GM10248 (cell line): ENCODE measurements at regions not wholly inside any gene's neighbourhood (a gene's known extent, or its start where the extent isn't known, plus 50 kb on each side); places are given as distances from the start of the nearest gene placed in this dataset.

Source experiments
- CTCF ChIA-PET: fragments of 300-600 bp; sonication (Branson Sonifier 250); formaldehyde crosslinking; extraction: SDS; loops from one replicate; lab custom pipeline; 2021; ENCODE audit warnings: antibody characterized with exemption; lab: Yijun Ruan, JAX
- POLR2A ChIA-PET: fragments of 350-650 bp; sonication (Branson Sonifier 250); formaldehyde crosslinking; extraction: SDS; loops from one replicate; lab custom pipeline; 2020; ENCODE audit warnings: antibody characterized with exemption; lab: Yijun Ruan, JAX
- DNase-seq: peaks from one replicate; pipeline ENCODE4 v3.0.0; 2012; ENCODE audit errors: extremely low spot score
- CTCF ChIP-seq: IDR thresholded peaks from 2 replicates; pipeline ENCODE4 v1.5.1; 2012; ENCODE audit warnings: mild to moderate bottlenecking, low read depth; ENCODE audit errors: extremely low read depth, missing control alignments, control extremely low read depth

GRCh38 chr4:181148470-181148869 is 1094.7 kb upstream of the TENM3 start:
- ChIA-PET POLR2A (no interaction called here), CTCF (no interaction called here)
- no peak for DNase-seq
- TF ChIP-seq CTCF: no peak

GRCh38 chr4:181150191-181150590 is 1093.0 kb upstream of the TENM3 start:
- no peak for TF ChIP-seq CTCF
- no peak for DNase-seq
- ChIA-PET CTCF (interaction anchor here (1.4 kb wide), 1 partner anchor 12 kb away, joined by 3 read pairs; no protein-coding TSS in a partner anchor), POLR2A (no interaction called here)

GRCh38 chr4:181151856-181152255 is 1091.3 kb upstream of the TENM3 start:
- CTCF ChIA-PET: interaction anchor here (1.0 kb wide), 1 partner anchor 9 kb away, joined by 6 read pairs; no protein-coding TSS in a partner anchor
- no peak for TF ChIP-seq CTCF
- POLR2A ChIA-PET: no interaction called here
- no peak for DNase-seq

GRCh38 chr4:181157647-181158046 is 1085.6 kb upstream of the TENM3 start:
- no peak for TF ChIP-seq CTCF
- ChIA-PET CTCF (interaction anchor here (1.6 kb wide), 1 partner anchor 14 kb away, joined by 5 read pairs; no protein-coding TSS in a partner anchor), POLR2A (no interaction called here)
- no peak for DNase-seq

- no peak for DNase-seq
- POLR2A ChIA-PET: no interaction called here
- CTCF ChIA-PET: no interaction called here
- no peak for TF ChIP-seq CTCF
These were observed 1084.2 kb upstream of the TENM3 start for GRCh38 chr4:181158971-181159370.

GRCh38 chr4:181161669-181162068 is 1081.5 kb upstream of the TENM3 start:
- no peak for TF ChIP-seq CTCF
- POLR2A ChIA-PET: no interaction called here
- CTCF ChIA-PET: interaction anchor here (1.1 to 1.3 kb wide), 3 partner anchors 18 to 48 kb away, joined by 3 read pairs; no protein-coding TSS in a partner anchor
- DNase-seq: no peak
